Pancreas (tissue), 10 donors: ENCODE measurements at regions not wholly inside any gene's neighbourhood (a gene's known extent, or its start where the extent isn't known, plus 50 kb on each side); places are given as distances from the start of the nearest gene placed in this dataset.

Experiments used
- ATAC-seq, 4 donors: fragments of 200-7000 bp; cut with Tn5 transposase; one replicate each; pipeline versions ENCODE4 v1.8.0 to v1.9.1; 2020; ENCODE audit warnings: mild to moderate bottlenecking in 4 of 4, moderate library complexity in 4 of 4
- DNase-seq, 6 donors: peaks; one replicate each; pipeline ENCODE4 v3.0.0-alpha.2; 2020
- FAIRE-seq: peaks from 2 replicates; lab custom pipeline; 2012; peaks lifted over from hg19 to GRCh38; lab: Jason Lieb, UNC
- H3K27ac ChIP-seq, 4 donors: fragments of 200-600 bp; sonication (generic); 1 replicate in 3 of 4; 2 replicates in 1 of 4; pipeline versions ENCODE4 v1.5.0 to v1.8.0; 2020
- H3K27me3 ChIP-seq, 4 donors: fragments of 200-600 bp; one replicate each; pipeline ENCODE4 v1.8.0; 2021
- H3K36me3 ChIP-seq, 3 donors: fragments of 200-600 bp; sonication (generic) in 1 of 3; one replicate each; pipeline versions ENCODE4 v1.5.0 to v1.8.0; 2020 to 2021
- H3K4me1 ChIP-seq, 3 donors: fragments of 200-600 bp; one replicate each; pipeline ENCODE4 v1.8.0; 2021
- H3K4me3 ChIP-seq, 4 donors: fragments of 200-600 bp; sonication (generic) in 2 of 4; one replicate each; pipeline versions ENCODE4 v1.5.0 to v1.8.0; 2020 to 2021
- H3K9me3 ChIP-seq, 4 donors: fragments of 200-600 bp; one replicate each; pipeline ENCODE4 v1.8.0; 2021
- CTCF ChIP-seq, 4 donors: fragments of 200-600 bp; sonication (generic) in 3 of 4; IDR thresholded peaks; one replicate each; pipeline versions ENCODE4 v1.5.0 to v1.8.0; 2021; ENCODE audit warnings: antibody characterized with exemption in 4 of 4
- WGBS, 2 donors: extraction: QIAGEN DNeasy Blood & Tissue Kit; methylation state at CpG; one replicate each; pipeline ENCODE4 v1.1.7; 2013; 5-methylcytosine and 5-hydroxymethylcytosine counted together
- intact Hi-C, 3 donors: fragments of 100-400 bp; cut with DNase I; formaldehyde crosslinking; loops; one replicate each; pipeline versions ENCODE4 v1.11.1 to v1.14.2; 2022
- donor health status: healthy with polysubstance abuse.
- donor health status: DM: no; HTN: no; CAD: no; lungs with moderate emphysema.
- donor health status: DM: no; HTN: no; CAD: no.
- donor health status: control.
- donor health status: control.
- donor health status: Bipolar disorder and iron deficiency.
- donor health status: DM: yes; HTN: yes; CAD: no.
- donor health status: DM: no; HTN: no; CAD: no.
- donor health status: DM: no; HTN: no; CAD: no.
- donor health status: DM: yes; HTN: yes; CAD: no.

DNA sequence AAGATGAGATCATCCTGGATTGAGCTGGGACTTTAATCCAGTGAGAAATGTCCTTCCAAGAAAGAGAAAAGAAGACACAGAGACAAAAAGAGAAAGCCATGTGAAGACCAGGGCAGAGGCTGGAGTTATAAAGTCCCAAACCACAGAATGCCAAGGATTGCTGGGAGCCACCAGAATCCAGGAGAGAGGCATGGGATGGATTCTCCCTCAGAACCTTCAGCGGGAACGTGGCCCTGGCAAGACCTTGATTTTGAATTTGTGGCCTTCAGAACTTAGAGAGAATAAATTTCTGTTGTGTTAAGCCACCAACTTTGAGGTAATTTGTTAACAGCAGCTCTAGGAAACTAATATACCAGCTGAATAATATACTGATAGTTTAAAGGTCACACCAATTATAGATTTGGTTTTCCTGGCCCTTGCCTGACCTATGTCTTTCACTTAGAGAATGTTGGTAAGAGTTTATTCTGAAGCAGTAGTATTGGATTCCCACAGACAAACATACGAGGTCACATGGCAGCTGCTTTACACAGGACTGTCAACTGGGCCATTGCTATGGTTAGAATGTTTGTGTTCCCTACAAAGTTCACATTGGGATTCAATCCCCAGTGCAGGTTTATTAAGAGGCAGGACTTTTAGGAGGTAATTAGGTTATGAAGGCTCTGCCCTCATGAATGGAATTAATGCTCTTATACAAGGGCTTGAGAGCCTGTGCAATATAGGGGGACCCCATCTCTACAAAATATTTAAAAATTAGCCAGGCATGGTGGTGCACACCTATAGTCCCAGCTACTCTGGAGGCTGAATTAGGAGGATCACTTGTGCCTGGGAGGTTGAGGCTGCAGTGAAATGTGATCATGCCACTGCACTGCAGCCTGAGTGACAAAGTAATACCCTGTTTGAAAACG lies 156.5 kb upstream of the EEA1 start:
- no peak for TF ChIP-seq CTCF (IDR thresholded peaks at IDR 0.05)
- intact Hi-C loops, result no loop called here
- no peak for ATAC-seq

GRCh38 chr12:93086288-93086727 lies 157.2 kb upstream of the EEA1 start:
- DNase-seq, result no peak
- intact Hi-C loops, result no loop called here
- H3K4me1 ChIP-seq, result peaks cover 0 to 8% (median 0%) of the 10 kb centered on the region in 3 donors
- 97 to 98% methylated on average over 3 of the region's 3 CpGs for WGBS, 2 donors
- no peaks in the 10 kb centered on the region for H3K36me3 ChIP-seq
- no peaks in the 10 kb centered on the region for H3K27me3 ChIP-seq
- H3K4me3 ChIP-seq, result no peak overlapping the region
- H3K27ac ChIP-seq, result no peak overlapping the region
- ATAC-seq, result no peak
- no peak for FAIRE-seq
- TF ChIP-seq CTCF (IDR thresholded peaks at IDR 0.05), result no peak
- no peaks in the 10 kb centered on the region for H3K9me3 ChIP-seq

More for the DNA sequence above, 156.5 kb upstream of the EEA1 start:
- Histone ChIP-seq H3K4me1 (peaks cover 0 to 8% (median 0%) of the 10 kb centered on the region in 3 donors), H3K4me3 (no peak overlapping the region), H3K27ac (no peak overlapping the region), H3K36me3 (no peaks in the 10 kb centered on the region), H3K9me3 (no peaks in the 10 kb centered on the region), H3K27me3 (no peaks in the 10 kb centered on the region)
- FAIRE-seq (no peak), DNase-seq (no peak)
- 87 to 88% methylated on average over 4 of the region's 4 CpGs for WGBS, 2 donors

- Histone ChIP-seq H3K9me3 (no peaks in the 10 kb centered on the region), H3K4me1 (peaks cover 0 to 8% (median 0%) of the 10 kb centered on the region in 3 donors), H3K36me3 (no peaks in the 10 kb centered on the region), H3K27ac (no peak overlapping the region), H3K4me3 (no peak overlapping the region), H3K27me3 (no peaks in the 10 kb centered on the region)
- WGBS, 2 donors, result 74 to 76% methylated on average over 6 of the region's 6 CpGs
- FAIRE-seq (no peak), ATAC-seq (no peak), DNase-seq (no peak)
- no peak for TF ChIP-seq CTCF (IDR thresholded peaks at IDR 0.05)
- intact Hi-C loops, result no loop called here
These were observed 158.9 kb upstream of the EEA1 start for GRCh38 chr12:93087840-93088610.

- DNase-seq, result no peak
- WGBS, 2 donors, result 71 to 75% methylated on average over 5 of the region's 5 CpGs
- no peaks in the 10 kb centered on the region for H3K27me3 ChIP-seq
- H3K4me1 ChIP-seq, result peaks cover 0 to 8% (median 0%) of the 10 kb centered on the region in 3 donors
- H3K9me3 ChIP-seq, result no peaks in the 10 kb centered on the region
- intact Hi-C loops, result no loop called here
- peak in 3 of 4 donors; percentile 48 to 68 (median 63) for ATAC-seq
- no peak for FAIRE-seq
- H3K27ac ChIP-seq, result no peak overlapping the region
- no peak for TF ChIP-seq CTCF (IDR thresholded peaks at IDR 0.05)
- no peaks in the 10 kb centered on the region for H3K36me3 ChIP-seq
- H3K4me3 ChIP-seq, result no peak overlapping the region
These were observed 160.9 kb upstream of the EEA1 start for GRCh38 chr12:93089805-93090569.
